CD4-positive, CD25-positive, alpha-beta regulatory T cell (primary cell): ENCODE measurements at regions not wholly inside any gene's neighbourhood (a gene's known extent, or its start where the extent isn't known, plus 50 kb on each side); places are given as distances from the start of the nearest gene placed in this dataset.

Experiments used
- ATAC-seq, 2 donors: fragments of 150-1000 bp; cut with Tn5 transposase; one replicate each; pipeline ENCODE4 v1.10.0; 2021; ENCODE audit warnings: low read depth in 2 of 2, moderate number of reproducible peaks in 2 of 2, moderate library complexity in 1 of 2
- DNase-seq, 3 donors: peaks; one replicate each; pipeline versions ENCODE4 v3.0.0 to v3.0.0-alpha.2; 2012 to 2022; ENCODE audit warnings: mixed read lengths in 1 of 3
- H3K27ac ChIP-seq: one replicate; pipeline ENCODE4 v1.7.0; 2013; ENCODE audit warnings: mild to moderate bottlenecking, low read length; ENCODE audit not compliant: insufficient read depth, poor library complexity, severe bottlenecking
- H3K27me3 ChIP-seq: one replicate; pipeline ENCODE4 v1.7.0; 2013; ENCODE audit warnings: low read length; ENCODE audit not compliant: control insufficient read depth, insufficient read depth
- H3K36me3 ChIP-seq: one replicate; pipeline ENCODE4 v1.7.0; 2013; ENCODE audit warnings: mild to moderate bottlenecking, low read length, moderate library complexity; ENCODE audit not compliant: control insufficient read depth, insufficient read depth
- H3K4me1 ChIP-seq: 2 replicates; pipeline ENCODE4 v1.7.0; 2013; ENCODE audit warnings: mild to moderate bottlenecking, low read length; ENCODE audit not compliant: insufficient read depth, control insufficient read depth, poor library complexity, severe bottlenecking
- H3K4me3 ChIP-seq: one replicate; pipeline ENCODE4 v1.7.0; 2013; ENCODE audit warnings: low read depth, mild to moderate bottlenecking, low read length, moderate library complexity
- H3K9me3 ChIP-seq, 2 experiments: 1 replicate in 1 of 2; 2 replicates in 1 of 2; pipeline ENCODE4 v1.7.0; 2013; ENCODE audit warnings: low read length in 2 of 2, mild to moderate bottlenecking in 1 of 2, moderate library complexity in 1 of 2; ENCODE audit not compliant: control insufficient read depth in 2 of 2
- H3K27ac Mint-ChIP-seq, 3 donors: one replicate each; pipeline ENCODE4 v1.8.0; 2020 to 2022; ENCODE audit warnings: mild to moderate bottlenecking in 3 of 3, mixed read lengths in 3 of 3, moderate library complexity in 2 of 3
- H3K27me3 Mint-ChIP-seq: one replicate; pipeline ENCODE4 v1.8.0; 2022; ENCODE audit warnings: mild to moderate bottlenecking, mixed read lengths
- H3K36me3 Mint-ChIP-seq: one replicate; pipeline ENCODE4 v1.8.0; 2020; ENCODE audit warnings: mixed read lengths
- H3K4me1 Mint-ChIP-seq, 4 donors: one replicate each; pipeline ENCODE4 v1.8.0; 2020 to 2022; ENCODE audit warnings: mixed read lengths in 4 of 4, mild to moderate bottlenecking in 1 of 4
- H3K4me3 Mint-ChIP-seq, 4 donors: one replicate each; pipeline ENCODE4 v1.8.0; 2020 to 2022; ENCODE audit warnings: mild to moderate bottlenecking in 4 of 4, mixed read lengths in 4 of 4, moderate library complexity in 3 of 4
- H3K9me3 Mint-ChIP-seq, 7 donors: one replicate each; pipeline ENCODE4 v1.8.0; 2020 to 2022; ENCODE audit warnings: mixed read lengths in 7 of 7, mild to moderate bottlenecking in 3 of 7, moderate library complexity in 2 of 7

GRCh38 chr15:85327820-85328219 lies 52.6 kb upstream of the AKAP13 start:
- H3K4me1 ChIP-seq, result peaks cover 35% of the 10 kb centered on the region
- peaks cover 21 to 42% (median 34%) of the 10 kb centered on the region in 4 donors for H3K4me1 Mint-ChIP-seq
- DNase-seq, result no peak
- H3K27me3 ChIP-seq, result no peaks in the 10 kb centered on the region
- H3K36me3 Mint-ChIP-seq, result no peaks in the 10 kb centered on the region
- no peak for ATAC-seq
- H3K27me3 Mint-ChIP-seq, result no peaks in the 10 kb centered on the region
- H3K9me3 ChIP-seq, result peaks cover 0 to 2% of the 10 kb centered on the region in 2 experiments
- H3K27ac ChIP-seq, result no peak overlapping the region
- peak overlapping the region in 1 of 3 donors; percentile 61 for H3K27ac Mint-ChIP-seq
- peaks cover 0 to 5% (median 0%) of the 10 kb centered on the region in 7 donors for H3K9me3 Mint-ChIP-seq
- H3K36me3 ChIP-seq, result no peaks in the 10 kb centered on the region
- H3K4me3 Mint-ChIP-seq, result no peak overlapping the region
- H3K4me3 ChIP-seq, result no peak overlapping the region

DNA sequence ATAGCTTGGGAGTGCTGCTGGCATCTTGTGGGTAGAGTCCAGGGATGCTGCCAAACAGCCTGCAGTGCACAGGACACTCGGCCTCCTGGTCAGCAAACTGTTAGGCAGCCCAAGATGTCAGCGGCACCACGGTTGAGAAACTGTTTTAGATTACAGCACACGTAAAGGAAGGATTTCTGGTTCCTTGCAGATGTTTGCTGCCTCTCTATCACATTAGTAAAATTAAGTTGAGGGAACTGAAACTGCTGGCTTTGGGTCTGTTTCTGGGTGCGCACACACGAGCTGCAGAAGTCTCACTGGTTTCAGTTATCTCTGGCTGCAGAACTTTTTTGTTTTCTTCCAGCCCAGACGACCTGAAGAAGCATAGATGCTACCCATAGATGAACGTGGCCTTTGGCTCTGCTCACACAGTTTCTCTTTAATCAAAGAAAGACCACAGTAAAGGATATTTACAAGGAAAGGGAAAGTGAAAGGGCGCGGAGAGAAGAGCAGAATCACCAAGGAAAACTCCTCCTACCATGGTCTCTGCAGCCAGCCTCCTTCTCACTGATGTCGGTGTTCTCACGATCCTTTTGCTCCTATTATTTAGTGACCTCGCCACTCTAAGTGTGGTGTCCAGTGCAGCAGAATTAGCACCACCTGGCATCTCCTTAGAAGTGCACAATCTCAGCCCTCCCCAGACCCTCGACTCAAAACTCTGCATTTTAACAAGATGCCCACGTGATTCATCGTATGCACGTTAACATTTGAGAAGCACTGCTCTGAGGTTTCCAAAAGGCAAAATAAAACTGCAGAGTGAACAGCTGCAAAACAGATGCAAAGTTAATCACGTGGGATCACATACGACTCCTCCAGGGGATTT lies 50.6 kb upstream of the AKAP13 start:
- Histone ChIP-seq H3K36me3 (no peaks in the 10 kb centered on the region), H3K4me3 (peak overlapping the region; percentile 93), H3K9me3 (no peaks in the 10 kb centered on the region), H3K27me3 (no peaks in the 10 kb centered on the region), H3K27ac (peak overlapping the region; percentile 65), H3K4me1 (peaks cover 35% of the 10 kb centered on the region)
- H3K27ac Mint-ChIP-seq, result peak overlapping the region; percentile 89 to 96 (median 92)
- H3K36me3 Mint-ChIP-seq, result no peaks in the 10 kb centered on the region
- peak overlapping the region; percentile 86 to 94 (median 93) for H3K4me3 Mint-ChIP-seq
- peaks cover 21 to 42% (median 36%) of the 10 kb centered on the region in 4 donors for H3K4me1 Mint-ChIP-seq
- no peaks in the 10 kb centered on the region for H3K27me3 Mint-ChIP-seq
- ATAC-seq (peak; percentile 34 to 35), DNase-seq (peak in 2 of 3 donors; percentile 48 to 85)
- H3K9me3 Mint-ChIP-seq, result no peaks in the 10 kb centered on the region
